OCI-LY3 (cell line): ENCODE measurements at regions not wholly inside any gene's neighbourhood (a gene's known extent, or its start where the extent isn't known, plus 50 kb on each side); places are given as distances from the start of the nearest gene placed in this dataset.

ENCODE experiments used
- H2AFZ ChIP-seq: fragments of 200-600, 300-600 bp; shearing (Covaris generic); 2 replicates; pipeline ENCODE4 v1.6.0; 2014; ENCODE audit warnings: antibody characterized with exemption, low read depth, low read length
- H3K27ac ChIP-seq: fragments of 200-600, 300-600 bp; sonication (generic); 2 replicates; pipeline ENCODE4 v1.5.1; 2014; ENCODE audit warnings: mild to moderate bottlenecking, low read length, moderate library complexity, mixed read lengths
- H3K27me3 ChIP-seq: fragments of 200-600, 300-600 bp; sonication (generic); 2 replicates; pipeline ENCODE4 v1.6.1; 2014; ENCODE audit warnings: low read depth, low read length, mixed read lengths
- H3K36me3 ChIP-seq: fragments of 200-600, 300-600 bp; sonication (generic); replicated peaks from 2 replicates; pipeline ENCODE3; 2014; ENCODE audit warnings: low read depth, low read length, mixed read lengths
- H3K4me1 ChIP-seq: fragments of 300-600, 200-600 bp; sonication (generic); 2 replicates; pipeline ENCODE4 v1.6.1; 2014; ENCODE audit warnings: low read length, mixed read lengths
- H3K4me2 ChIP-seq: fragments of 200-600, 300-600 bp; sonication (generic); 2 replicates; pipeline ENCODE4 v1.6.1; 2014; ENCODE audit warnings: low read length, mixed read lengths
- H3K4me3 ChIP-seq: fragments of 300-600, 200-600 bp; sonication (generic); 2 replicates; pipeline ENCODE4 v1.5.1; 2014; ENCODE audit warnings: antibody characterized with exemption, mild to moderate bottlenecking, low read length, moderate library complexity
- H3K79me2 ChIP-seq: fragments of 300-600, 200-600 bp; shearing (Covaris generic); 2 replicates; pipeline ENCODE4 v1.6.1; 2014; ENCODE audit warnings: mild to moderate bottlenecking, low read length, mixed read lengths
- H3K9ac ChIP-seq: fragments of 300-600, 200-600 bp; shearing (Covaris generic); 2 replicates; pipeline ENCODE4 v1.6.0; 2014; ENCODE audit warnings: mild to moderate bottlenecking, low read length, moderate library complexity
- H3K9me3 ChIP-seq: fragments of 200-600, 300-600 bp; shearing (Covaris generic); 2 replicates; pipeline ENCODE4 v1.6.1; 2014; ENCODE audit warnings: low read length, mixed read lengths; ENCODE audit not compliant: insufficient read depth
- H4K20me1 ChIP-seq: fragments of 200-600, 300-600 bp; sonication (generic); 2 replicates; pipeline ENCODE4 v1.6.1; 2016; ENCODE audit warnings: low read length, mixed read lengths; ENCODE audit not compliant: insufficient read depth
- EZH2phosphoT487 ChIP-seq: fragments of 200-600 bp; shearing (Covaris generic); IDR thresholded peaks from 2 replicates; pipeline ENCODE4 v1.6.1; 2018; ENCODE audit warnings: antibody characterized with exemption, mixed run types, low read depth
- TF ChIP-seq, protein P1 (sequence below): fragments of 200-600, 300-600 bp; sonication (generic); IDR thresholded peaks from 2 replicates; pipeline ENCODE4 v1.5.1; 2014; ENCODE audit warnings: antibody characterized with exemption, low read length, low read depth

DNA sequence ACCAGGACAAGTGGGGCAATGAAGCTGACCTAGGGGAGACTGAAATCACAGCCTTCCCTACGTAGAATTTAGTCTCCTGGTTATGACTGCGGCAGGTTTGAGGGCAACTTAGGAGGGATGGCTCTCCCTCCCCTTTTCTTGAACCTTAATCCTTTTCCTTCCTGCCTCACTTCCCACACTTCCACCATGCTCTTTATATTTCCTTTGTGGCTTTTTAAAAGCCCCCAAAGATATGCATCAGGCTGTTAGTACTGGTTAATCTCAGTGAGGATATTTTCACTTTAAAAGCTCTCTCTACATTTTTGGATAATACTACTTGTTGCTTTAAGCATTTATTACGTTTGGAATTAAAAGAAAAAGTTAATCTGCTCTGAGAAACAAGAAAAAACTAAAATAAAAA is 339.2 kb downstream of the SOX2 start:
- H3K9ac ChIP-seq: no peak overlapping the region
- no peak overlapping the region for H3K4me3 ChIP-seq
- no peaks in the 10 kb centered on the region for H4K20me1 ChIP-seq
- no peaks in the 10 kb centered on the region for H3K36me3 ChIP-seq
- no peaks in the 10 kb centered on the region for H3K79me2 ChIP-seq
- H3K27me3 ChIP-seq: no peaks in the 10 kb centered on the region
- no peak overlapping the region for H3K27ac ChIP-seq
- TF ChIP-seq EZH2phosphoT487: no peak
- H2AFZ ChIP-seq: no peak overlapping the region
- no peaks in the 10 kb centered on the region for H3K4me1 ChIP-seq
- H3K4me2 ChIP-seq: no peak overlapping the region
- no peaks in the 10 kb centered on the region for H3K9me3 ChIP-seq

GRCh38 chr3:182052332-182052731 is 340.6 kb downstream of the SOX2 start:
- no peaks in the 10 kb centered on the region for H3K9me3 ChIP-seq
- H3K4me3 ChIP-seq: no peak overlapping the region
- no peaks in the 10 kb centered on the region for H3K36me3 ChIP-seq
- no peak overlapping the region for H2AFZ ChIP-seq
- H3K27me3 ChIP-seq: no peaks in the 10 kb centered on the region
- no peaks in the 10 kb centered on the region for H3K79me2 ChIP-seq
- no peaks in the 10 kb centered on the region for H3K4me1 ChIP-seq
- no peak overlapping the region for H3K27ac ChIP-seq
- TF ChIP-seq, protein P1, sequence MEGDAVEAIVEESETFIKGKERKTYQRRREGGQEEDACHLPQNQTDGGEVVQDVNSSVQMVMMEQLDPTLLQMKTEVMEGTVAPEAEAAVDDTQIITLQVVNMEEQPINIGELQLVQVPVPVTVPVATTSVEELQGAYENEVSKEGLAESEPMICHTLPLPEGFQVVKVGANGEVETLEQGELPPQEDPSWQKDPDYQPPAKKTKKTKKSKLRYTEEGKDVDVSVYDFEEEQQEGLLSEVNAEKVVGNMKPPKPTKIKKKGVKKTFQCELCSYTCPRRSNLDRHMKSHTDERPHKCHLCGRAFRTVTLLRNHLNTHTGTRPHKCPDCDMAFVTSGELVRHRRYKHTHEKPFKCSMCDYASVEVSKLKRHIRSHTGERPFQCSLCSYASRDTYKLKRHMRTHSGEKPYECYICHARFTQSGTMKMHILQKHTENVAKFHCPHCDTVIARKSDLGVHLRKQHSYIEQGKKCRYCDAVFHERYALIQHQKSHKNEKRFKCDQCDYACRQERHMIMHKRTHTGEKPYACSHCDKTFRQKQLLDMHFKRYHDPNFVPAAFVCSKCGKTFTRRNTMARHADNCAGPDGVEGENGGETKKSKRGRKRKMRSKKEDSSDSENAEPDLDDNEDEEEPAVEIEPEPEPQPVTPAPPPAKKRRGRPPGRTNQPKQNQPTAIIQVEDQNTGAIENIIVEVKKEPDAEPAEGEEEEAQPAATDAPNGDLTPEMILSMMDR: no peak
- H3K4me2 ChIP-seq: no peak overlapping the region
- no peak overlapping the region for H3K9ac ChIP-seq
- no peaks in the 10 kb centered on the region for H4K20me1 ChIP-seq

DNA sequence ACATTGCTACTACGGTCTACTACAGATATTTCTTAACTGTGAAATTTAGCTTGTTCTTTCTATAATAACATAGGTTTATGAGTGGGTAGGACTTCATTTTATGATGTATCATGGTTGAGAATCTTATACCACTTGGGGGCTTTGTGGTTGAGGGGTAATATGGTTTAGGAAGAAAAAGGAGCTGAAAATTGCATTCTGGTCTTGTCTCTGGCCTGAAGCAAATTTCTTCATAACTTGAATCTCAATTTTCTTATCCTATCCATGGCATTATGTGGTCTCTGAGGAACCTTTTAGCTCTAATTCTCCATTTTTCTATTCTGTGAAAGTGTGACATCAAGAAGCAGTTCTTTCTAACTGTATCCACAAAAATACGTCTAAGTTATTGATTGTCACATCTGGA is 341.0 kb downstream of the SOX2 start:
- no peak overlapping the region for H3K4me2 ChIP-seq
- no peaks in the 10 kb centered on the region for H3K27me3 ChIP-seq
- no peaks in the 10 kb centered on the region for H3K4me1 ChIP-seq
- no peak overlapping the region for H3K4me3 ChIP-seq
- no peaks in the 10 kb centered on the region for H3K9me3 ChIP-seq
- no peaks in the 10 kb centered on the region for H3K79me2 ChIP-seq
- no peak for TF ChIP-seq EZH2phosphoT487
- TF ChIP-seq, protein P1: no peak
- H3K9ac ChIP-seq: no peak overlapping the region
- H3K36me3 ChIP-seq: no peaks in the 10 kb centered on the region
- H4K20me1 ChIP-seq: no peaks in the 10 kb centered on the region
- H2AFZ ChIP-seq: no peak overlapping the region
- no peak overlapping the region for H3K27ac ChIP-seq

DNA sequence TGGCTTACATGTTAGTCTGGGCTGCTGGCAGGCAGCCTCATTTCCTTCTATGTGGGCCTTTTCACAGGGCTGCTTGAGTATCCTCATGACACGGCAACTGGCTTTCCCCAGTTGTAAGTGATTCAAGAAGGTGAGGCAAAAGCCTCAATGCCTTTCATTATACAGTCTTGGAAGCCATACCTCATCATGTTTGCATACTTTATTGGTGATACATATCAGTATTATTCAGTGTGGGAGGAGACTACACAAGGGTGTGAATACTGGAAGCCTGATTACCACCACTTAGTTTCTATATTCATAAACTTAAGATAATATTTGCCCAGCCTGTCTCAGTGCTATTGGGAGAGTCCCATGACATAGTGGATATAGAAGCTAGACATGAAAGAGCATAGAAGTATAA is 346.8 kb downstream of the SOX2 start:
- no peak overlapping the region for H3K9ac ChIP-seq
- no peaks in the 10 kb centered on the region for H3K9me3 ChIP-seq
- H4K20me1 ChIP-seq: no peaks in the 10 kb centered on the region
- H3K4me2 ChIP-seq: no peak overlapping the region
- no peaks in the 10 kb centered on the region for H3K79me2 ChIP-seq
- no peak overlapping the region for H2AFZ ChIP-seq
- no peaks in the 10 kb centered on the region for H3K36me3 ChIP-seq
- no peak overlapping the region for H3K27ac ChIP-seq
- H3K4me3 ChIP-seq: no peak overlapping the region
- no peaks in the 10 kb centered on the region for H3K4me1 ChIP-seq
- TF ChIP-seq EZH2phosphoT487: no peak
- TF ChIP-seq, protein P1: no peak
- no peaks in the 10 kb centered on the region for H3K27me3 ChIP-seq

GRCh38 chr3:182063742-182064141 is 352.0 kb downstream of the SOX2 start:
- Histone ChIP-seq H2AFZ (no peak overlapping the region), H3K9ac (no peak overlapping the region), H3K4me3 (no peak overlapping the region), H3K79me2 (no peaks in the 10 kb centered on the region), H3K4me1 (no peaks in the 10 kb centered on the region), H3K36me3 (no peaks in the 10 kb centered on the region), H3K9me3 (no peaks in the 10 kb centered on the region), H4K20me1 (no peaks in the 10 kb centered on the region), H3K4me2 (no peak overlapping the region), H3K27ac (no peak overlapping the region), H3K27me3 (no peaks in the 10 kb centered on the region)
- TF ChIP-seq, protein P1: no peak
- TF ChIP-seq EZH2phosphoT487: no peak
